CD4-positive, alpha-beta T cell treated with Interleukin-4 for 4 hours (primary cell): ENCODE measurements at regions not wholly inside any gene's neighbourhood (a gene's known extent, or its start where the extent isn't known, plus 50 kb on each side); places are given as distances from the start of the nearest gene placed in this dataset.
"Not testable (repeated sequence)": the region's sequence is repeated elsewhere in the genome, so short reads cannot be mapped to it uniquely, and the experiment has no call there.

Source experiments
- DNase-seq: peaks from one replicate; pipeline ENCODE4 v3.0.0-alpha.2; 2020

DNA sequence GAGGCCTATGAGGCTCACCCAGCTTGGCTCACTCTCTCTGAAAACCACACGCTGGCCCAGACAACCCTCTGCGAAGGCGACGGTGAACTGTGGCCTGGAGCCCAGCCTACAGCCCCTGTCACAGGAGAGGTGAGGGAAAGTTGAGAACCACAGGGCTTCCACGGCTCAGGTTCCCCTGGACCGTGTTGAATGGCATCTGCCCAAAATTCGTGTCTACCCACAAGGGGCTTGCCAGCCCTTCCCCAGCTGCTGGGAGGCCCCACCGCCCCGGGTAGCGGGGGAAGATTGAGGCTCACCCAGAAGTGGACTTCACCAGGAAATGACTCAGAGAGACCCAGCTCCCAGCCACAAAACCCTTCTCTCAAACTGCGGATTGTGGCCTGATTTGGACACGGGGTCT lies 197.1 kb downstream of the CTTN start:
- DNase-seq = no peak

DNA sequence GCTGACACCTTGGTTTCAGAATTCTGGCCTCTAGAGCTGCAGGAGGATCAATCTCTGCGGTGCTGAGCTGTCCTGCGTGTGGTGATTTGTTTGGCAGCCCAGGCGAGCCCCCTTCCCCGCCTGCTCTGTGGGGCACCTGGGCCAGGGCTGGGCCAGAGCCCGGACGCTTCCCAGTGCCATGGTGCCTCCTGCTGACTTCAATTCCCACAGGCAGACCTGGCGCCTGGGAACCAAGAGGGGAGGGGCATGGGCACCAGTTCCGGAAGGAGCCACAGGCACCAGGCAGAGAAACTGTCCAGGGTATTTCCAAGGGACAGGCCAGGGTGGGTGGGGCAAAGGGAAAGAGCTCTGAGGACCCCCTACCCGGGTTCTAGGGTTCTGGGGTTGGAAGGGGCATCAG lies 197.8 kb downstream of the CTTN start:
- no peak for DNase-seq

DNA sequence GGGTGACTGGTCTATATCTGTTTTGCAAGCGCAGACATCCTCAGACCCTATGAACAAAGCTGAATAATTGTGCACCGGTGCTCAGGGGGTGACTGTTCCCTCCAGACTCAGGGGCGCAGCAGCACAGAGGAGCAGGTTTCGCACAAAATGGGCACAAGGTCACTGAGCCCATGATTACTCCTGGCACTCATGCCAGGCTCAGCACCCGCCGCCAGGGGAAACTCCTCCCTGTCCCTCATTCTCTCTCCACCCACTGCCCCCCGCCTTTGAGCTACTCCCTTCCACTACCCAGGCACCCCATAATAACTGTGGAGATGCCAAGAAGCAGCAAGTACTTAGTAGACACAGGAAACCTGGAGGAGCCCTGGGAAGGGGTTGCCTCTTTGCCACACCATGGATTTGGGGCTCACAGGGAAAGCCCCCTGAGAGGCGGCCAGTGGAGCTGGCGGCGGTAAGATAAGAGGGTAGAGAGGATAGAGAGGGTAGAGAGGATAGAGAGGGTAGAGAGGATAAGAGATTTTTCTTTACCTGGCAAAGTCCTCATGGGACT lies 198.8 kb downstream of the CTTN start:
- DNase-seq = no peak

DNA sequence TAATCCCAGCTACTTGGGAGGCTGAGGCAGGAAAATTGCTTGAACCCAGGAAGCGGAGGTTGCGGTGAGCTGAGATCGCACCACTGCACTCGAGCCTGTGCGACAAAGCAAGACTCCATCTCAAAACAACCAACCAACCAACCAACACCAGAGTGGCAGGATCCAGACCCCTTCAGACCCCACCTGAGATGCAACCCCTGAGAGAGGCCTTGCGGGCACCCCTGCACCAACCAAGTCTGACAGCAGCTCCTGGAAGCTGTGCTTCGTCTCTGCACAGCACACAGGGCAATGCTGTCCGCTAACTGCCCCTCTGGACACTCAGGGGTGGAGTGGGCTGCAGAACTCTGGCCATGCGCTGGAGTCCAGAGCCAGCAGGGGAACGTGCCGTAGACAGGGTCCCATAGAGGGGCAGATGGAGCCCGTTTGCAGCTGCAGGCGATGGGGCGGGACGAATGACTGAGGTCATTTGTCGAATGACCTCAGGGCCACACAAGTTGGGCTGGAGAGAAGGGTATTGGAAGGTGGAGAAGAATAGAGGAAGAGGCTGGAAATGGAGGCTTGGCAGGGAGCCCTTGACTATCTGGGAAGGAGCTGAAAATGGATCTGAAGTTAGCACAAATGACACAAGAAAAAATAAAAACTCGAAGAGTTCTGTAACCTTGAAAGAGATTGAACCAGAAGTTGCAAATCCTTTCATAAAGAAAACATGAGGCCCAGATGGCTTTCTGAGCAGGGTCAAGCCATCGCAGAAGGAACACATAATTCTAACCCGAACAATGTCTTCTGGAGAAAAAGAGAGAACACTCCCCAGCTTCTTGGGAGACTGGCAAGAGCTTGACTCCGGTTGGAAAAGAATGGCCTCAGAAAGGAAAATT lies 199.7 kb downstream of the CTTN start:
- no peak for DNase-seq

DNA sequence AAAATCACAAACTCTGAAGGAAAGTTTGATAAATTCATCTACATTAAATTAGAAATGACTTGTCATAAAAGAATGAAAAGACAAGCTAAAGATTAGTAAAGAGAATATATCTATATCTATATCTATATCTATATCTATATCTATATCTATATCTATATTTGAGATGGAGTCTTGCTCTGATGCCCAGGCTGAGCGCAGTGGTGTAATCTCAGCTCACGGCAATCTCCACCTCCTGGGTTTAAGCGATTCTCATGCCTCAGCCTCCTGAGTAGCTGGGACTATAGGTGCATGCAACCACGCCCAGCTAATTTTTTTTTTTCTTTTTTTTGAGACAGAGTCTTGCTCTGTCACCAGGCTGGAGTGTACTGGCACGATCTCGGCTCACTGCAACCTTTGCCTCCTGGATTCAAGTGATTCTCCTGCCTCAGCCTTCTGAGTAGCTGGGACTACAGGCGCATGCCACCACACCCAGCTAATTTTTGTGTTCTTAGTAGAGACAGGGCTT lies 202.6 kb downstream of the CTTN start:
- not testable (repeated sequence) for DNase-seq

DNA sequence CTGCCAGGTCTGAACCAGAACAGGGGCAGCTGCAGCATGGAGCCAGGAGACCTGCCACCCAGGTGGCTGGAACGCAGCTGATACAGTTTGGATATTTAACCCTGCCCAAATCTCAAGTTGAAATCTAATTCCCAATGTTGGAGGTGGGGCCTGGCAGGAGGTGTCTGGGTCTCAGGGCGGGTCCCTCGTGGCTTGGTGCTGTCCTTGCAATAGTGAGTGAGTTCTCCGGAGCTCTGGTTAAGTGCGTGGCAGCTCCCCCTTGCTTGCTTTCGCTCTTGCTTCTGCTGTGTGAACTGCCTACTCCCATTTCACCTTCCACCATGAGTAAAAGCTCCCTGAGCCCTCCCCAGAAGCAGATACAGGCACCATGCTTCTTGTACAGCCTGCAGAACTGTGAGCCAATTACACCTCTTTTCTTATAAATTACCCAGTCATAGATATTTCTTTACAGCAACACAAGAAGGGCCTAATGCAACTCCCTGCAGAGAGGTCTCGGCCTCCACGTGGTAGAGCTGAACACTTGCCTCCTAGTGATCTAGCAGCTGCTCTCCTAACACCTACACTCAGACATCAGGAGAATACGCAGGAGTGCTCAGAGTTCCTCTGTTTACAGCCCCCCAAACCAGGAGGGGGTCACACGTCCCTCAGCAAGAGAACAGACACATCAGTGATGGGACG lies 203.7 kb downstream of the CTTN start:
- no peak for DNase-seq

DNA sequence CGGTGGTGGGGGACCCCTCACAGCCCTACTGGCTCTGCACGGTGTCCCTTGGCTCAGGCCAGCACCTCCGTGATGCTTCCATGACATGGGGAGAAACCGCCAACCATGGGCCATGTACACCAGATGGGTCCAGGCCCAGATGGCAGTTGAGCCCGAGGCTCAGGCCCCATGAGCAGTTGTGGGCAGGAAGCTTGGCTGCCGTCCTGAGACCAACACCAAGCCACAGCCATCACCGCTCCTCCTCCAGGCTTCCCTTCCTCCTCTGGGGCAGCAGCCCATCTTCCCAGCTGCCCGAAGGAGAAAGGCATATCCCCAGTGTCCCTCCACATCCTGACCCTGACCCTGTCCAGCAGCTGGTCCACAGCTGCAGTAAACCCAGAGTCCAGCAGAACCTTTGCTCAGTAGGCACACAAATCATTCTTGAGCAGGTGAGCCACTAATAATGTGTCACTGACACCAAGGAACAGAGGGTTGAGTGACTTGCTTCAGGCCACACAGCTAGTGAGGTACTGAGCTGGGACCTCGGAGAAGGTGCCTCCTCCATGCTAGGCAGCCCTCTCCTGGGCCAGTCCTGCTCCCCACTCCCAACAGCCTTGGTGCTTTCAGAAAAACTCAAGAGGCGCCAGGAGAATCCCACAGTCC lies 204.9 kb downstream of the CTTN start:
- no peak for DNase-seq

DNA sequence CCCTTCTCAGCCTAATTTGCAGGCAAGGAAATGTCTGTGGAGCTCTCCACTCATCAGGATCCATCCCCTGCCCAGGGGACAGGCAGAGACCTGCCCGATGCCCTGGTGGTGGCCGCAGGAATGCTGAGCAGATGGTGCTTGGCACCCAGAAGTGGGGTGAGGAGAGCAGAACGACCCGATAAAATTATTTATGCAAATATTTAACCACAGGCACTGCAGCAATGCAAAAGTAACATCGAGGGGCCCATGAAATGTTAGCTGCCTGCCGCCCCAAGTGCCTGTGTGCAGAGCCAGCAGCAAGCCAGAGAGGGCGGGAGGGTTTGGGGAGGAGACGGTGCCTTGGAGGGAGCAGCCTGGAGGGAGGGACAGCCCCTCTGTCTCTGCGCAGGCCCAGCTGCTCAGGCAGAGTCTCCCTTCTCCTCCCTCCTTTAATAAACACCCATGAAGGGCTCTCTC lies 205.5 kb downstream of the CTTN start:
- DNase-seq = no peak

DNA sequence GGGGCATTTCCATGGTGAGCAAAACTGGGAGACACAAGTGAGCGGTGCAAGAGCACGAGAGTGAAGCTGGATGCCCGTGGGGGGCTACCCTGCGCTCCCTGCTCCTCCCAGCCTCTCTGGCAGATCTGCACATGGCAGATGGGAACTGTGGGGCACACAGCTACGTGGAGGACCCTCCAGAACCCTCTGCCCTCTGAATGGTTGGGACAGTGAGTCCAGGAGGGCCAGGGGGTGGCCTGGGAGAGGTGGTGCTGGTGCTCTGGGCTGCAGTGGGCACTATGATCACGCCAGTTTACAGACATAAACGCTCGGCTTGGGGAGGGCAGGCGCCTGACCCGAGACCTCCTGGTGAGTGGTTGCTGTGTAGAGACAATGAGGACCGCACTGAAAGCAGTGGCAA lies 205.9 kb downstream of the CTTN start:
- DNase-seq = no peak

DNA sequence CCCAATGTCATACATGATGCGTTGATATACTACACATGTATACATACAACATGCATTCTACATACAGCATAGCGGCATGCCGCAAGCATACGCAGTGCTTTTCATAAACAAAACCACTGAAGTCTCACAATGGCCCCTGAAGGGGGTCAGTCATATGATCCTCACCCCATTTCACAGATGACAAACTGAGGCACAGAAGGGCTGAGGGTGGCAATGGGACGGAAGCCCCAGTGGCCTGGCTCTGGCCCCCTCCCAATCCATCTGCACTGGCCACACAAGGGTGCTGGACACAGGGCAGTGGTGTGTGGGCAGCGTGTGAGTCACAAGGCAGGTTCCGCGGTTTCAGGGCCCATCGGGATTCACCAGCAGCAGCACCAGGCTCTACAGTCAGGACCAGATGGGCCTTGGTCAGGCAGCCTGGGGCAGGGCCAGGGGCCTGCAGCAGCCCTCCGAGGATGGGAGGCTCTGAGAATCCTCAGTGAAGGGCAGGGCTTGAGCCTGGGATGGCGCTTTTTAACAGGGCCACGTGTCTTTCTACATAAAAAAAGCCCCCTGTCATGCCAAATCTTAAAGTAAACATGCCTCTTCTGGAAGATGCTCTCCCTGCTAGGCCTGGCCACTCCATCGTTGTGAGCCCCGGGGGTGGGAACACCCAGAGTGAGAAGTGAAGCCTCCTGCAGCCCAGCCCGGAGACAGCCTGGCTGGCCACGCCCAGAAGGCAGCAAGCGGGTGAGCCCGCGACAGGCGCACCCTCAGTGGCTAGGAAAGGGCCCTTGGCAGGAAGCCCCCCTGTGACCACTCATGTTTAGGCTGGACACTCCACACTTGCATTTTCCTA lies 206.5 kb downstream of the CTTN start:
- DNase-seq = no peak

DNA sequence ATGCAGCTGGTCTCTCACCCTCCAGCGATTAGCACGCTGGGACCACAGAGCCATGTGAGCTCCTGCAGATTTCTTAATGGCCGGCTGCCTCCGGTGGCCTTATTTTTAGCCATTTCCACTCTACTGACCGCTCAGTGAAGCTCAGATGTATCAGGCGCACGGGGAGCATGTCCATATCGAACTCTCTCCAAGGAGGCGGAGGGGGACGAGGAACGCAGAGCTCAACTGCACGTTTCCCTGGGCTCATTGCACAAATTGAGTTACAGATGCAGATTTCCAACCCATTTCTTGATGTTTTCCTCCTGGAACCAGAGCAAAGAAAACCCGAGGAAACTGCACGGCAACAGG lies 207.1 kb downstream of the CTTN start:
- no peak for DNase-seq

DNA sequence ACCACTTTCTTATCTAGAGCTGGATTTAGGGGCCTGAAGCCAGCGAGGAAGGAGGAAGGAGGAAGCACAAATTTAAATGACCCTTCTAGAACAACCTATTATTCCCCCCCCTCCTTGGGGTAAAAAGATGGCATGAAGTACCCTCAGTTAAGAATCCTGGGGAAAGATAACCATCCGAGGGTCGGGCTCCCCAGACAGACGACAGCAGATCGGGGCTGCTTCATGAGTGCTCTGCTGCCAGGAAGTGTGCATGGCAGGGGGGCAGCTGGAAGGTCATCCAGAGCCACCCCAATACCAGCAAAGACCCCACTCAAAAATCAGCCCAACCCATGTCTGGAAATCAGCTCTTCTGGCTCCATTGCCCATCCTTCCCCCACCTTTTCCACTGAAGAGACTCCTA lies 207.5 kb downstream of the CTTN start:
- no peak for DNase-seq

DNA sequence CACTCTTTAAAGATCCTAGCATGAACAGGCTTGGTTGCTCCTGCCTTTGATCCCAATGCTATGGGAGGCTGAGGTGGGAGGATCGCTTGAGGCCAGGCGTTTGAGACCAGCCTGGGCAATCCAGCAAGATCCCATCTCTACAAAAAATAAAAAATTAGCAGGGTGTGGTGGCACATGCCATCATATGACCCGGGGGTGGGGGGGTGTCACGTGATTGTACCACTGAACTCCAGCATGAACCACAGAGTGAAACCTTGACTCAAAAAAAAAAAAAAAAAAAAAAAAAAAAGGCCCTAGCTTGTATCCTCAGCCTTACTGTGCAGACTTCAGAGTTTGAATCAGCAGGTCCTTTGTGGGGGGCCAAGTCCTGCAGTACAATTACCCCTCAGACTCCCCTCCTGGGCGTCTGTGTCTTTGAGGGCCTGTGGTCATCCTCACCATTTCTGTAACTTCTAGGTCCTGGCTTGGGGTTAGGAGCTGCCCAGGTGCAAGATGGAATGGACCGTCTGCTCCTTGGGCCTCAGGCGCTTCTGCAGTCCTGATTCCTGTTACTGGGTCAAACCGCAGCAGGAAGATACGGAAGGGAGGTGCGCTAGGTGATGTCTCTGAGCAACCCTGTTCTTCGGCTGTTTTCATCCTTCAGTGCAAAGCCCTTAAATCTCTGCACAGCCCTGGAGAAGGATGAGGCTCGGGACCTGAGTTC lies 208.1 kb downstream of the CTTN start:
- no peak for DNase-seq

DNA sequence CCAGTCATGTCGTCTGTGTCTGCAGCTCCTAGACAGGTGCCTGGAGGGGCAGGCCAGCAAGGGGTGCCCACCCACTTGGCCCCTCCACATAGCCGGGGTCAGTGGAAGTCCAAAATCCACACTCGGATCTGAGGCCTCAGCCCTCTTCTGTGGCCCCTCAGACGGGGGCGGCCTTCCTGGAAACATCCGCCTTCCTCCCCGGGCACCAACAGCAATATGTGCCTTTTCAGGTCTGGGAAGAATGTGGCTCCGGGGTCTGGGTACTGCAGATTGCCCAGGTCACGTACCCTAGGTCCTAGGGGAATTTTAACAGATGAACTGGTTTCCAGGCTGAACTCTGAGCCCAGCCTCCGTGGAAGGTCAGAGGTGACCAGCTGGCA lies 208.6 kb downstream of the CTTN start:
- no peak for DNase-seq

DNA sequence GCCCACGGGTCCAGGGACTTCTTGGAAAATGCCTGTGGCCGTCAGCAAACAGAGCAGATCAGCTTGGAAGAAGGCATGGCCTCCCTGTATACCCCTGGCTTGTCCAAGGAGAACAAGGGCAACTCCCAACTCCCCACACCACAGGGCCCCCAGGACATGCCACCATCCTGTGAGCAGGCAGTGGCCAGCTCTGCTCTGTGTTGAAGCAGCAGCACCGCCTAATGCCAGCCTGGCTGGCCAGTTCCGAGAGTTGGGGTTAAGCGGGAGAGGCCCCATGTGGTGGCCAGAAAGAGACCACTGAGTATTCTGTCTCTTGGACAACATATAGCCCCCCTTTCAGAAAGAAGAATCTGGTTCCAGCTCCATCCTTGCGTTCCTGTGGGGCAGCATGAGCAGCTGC lies 209.2 kb downstream of the CTTN start:
- no peak for DNase-seq

DNA sequence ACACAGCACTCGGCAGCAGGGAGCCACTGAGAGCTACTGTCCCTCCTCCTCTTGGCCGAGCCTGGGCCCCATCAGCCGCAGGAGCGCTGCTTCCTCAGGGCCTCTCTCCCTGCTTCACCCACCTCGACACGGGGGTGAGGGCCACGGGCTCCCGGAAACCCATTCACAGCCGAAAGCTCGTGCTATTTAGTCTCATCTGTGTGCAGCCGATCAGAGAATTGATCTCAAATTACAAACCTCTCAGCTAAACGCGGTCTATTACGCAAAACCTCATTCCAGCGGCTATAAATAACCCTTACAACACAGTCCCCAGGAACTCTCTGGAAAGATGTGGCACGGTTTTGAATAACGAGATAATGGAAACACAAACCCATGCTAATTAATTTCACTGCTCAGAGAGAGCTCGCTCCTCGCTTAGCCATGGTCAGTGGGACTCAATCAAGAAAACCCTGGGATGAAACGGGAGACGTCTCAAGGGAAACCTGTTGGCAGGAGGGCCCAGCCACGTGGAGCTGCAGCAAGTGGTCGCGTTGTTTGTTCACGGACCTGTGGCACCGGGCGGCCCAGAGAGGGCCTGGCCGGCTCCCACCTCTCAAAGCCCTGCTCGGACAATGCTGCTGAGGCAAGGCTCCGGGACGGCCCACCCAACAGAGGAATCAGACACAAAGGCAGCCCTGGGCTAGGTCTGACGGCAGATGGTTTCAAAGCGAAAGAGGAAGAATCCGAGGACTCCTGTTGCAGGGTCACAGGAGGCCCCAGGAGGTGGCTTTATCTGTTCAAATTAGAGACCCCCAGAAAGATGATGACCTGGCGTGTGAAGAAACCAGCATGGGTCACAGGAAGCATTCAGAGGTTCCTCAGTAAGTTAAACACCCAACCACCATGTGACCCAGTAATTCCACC lies 210.5 kb downstream of the CTTN start:
- no peak for DNase-seq

DNA sequence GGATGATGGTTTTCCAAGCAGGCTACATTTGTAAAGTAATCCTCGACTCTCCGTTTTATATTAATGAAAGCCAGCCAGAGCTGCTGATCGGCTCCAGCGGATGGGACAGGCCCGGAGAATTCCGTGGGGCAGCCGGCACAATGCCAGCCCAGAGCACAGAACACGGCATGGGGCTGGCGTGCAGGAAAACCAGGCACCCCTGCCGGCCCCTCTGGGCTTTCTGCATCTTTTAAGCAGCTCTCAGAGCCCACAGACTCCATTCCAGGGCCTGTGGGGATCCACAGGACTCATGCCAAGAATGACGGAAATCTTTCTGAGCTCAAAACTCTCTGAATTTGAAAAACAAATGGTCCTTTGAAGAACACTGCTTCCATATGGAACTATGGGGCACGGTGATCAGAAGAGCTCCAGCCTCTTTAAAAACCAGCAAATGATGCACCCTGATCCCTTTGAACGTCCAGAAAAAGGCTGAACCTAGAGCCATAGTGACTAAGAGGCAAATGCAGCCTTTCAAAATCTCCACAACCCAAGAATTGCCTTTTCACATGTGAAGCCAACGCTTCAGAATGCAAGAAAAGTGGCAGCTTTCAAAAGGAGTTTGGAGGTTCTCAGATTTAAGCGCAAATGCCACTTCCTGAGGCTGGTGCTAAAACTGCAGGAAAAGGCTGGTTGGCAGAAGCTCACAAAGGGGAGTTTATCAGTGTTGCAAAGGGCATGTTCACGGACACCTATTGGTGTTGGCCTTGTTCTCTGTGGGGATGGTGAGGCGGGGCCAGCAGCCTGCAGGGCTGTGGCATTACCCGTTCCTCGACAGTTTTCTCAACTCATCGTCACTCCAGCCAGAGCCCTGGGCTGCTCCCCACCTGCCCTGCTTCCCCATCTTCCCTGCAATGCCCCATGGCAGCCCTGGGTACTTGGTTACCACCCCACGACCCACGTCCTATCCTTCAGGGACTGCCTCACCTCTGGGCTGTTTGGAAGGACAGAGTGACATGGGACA lies 212.5 kb downstream of the CTTN start:
- no peak for DNase-seq

DNA sequence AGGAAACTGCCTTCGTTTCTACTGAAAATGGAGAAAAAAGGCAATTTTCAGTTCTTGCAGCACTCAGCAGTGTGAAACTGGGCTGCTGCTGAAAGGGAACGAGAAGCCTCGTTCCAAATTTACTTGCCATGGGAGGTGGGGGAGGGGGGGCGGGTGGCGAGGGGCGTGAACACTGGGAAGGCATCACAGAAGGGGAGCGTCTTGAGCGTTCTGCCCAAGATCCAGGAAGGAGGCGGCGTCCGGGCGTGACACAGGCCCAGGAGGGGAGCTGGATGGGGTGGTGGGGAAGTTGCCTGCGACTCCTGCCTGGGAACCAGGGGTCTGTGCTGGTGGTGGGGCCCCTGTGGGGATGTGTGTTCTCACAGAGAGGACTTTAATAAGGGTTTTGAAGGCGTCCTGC lies 213.5 kb downstream of the CTTN start:
- no peak for DNase-seq

DNA sequence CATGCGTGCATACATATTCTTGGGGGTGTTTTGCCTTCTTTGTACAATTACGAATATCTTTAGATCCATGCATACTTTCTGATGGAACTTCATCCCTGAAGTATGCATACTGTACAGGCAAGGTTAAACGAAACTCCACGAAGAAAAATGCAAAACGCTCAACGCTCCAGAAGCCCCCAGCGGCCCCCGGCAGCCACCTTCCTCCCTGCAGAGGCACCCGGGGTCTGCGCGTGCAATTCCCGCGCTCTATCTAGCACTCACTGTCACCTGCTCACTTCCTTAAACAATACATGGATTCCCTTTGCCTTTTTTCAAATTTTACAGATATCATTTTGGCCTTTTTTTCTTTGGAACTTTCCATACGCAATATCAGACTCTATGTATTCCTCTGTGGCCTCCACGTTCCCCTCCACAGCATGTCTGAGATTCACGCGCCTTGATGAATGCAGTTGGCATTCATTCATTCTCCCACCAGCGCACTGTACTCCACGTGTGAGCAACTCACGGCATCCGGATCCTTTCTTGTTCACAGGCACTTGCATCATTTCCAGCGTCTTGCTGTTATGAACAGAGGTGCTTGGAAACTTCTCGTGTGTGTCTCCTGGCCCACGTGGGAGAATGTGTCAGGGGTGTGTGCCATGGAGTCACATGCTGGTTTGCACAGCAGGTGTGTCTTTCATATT lies 214.3 kb downstream of the CTTN start:
- DNase-seq = no peak
